Heart left ventricle (tissue), 13 donors: ENCODE measurements at regions not wholly inside any gene's neighbourhood (a gene's known extent, or its start where the extent isn't known, plus 50 kb on each side); places are given as distances from the start of the nearest gene placed in this dataset.

ENCODE experiments used
- POLR2A ChIP-seq, 2 donors: fragments of 450-650 bp; IDR thresholded peaks; one replicate each; pipeline ENCODE4 v1.6.1; 2017; ENCODE audit warnings: antibody characterized with exemption in 2 of 2, mild to moderate bottlenecking in 2 of 2, moderate library complexity in 2 of 2
- TF ChIP-seq, protein P1 (sequence below), 12 donors: fragments of 200-600 bp; sonication (generic) in 4 of 12; IDR thresholded peaks; one replicate each; pipeline versions ENCODE4 v1.5.0 to v1.8.0; 2018 to 2022; ENCODE audit warnings: antibody characterized with exemption in 12 of 12, mild to moderate bottlenecking in 5 of 12
- donor health status: ischemic (EF 13 %, LVEDD 7.1; RV severe dilation, severe dysfunction).
- donor health status: DM: no; HTN: yes; CAD: no.
- donor health status: DM: no; HTN: no; CAD: no.
- donor health status: ischemic (EF 25% LVEDD 6.9; RV normal size, moderate dysfunction).
- donor health status: ischemic (EF 25% LVEDD 5.7; RV mildly dilated, moderate dysfunction).
- donor health status: ischemic (EF 35%, LVEDD 5.7; RV mildly dilated, moderate dysfunction).
- donor health status: nonischemic (EF 11% LVEDD 7.7; RV severe dilation, severe dysfunction).
- donor health status: DM: yes; HTN: yes; CAD: no.
- donor health status: PGD.
- donor health status: ischemic (EF 29% LVEDD 5.4; RV normal size, mild dysfunction).
- donor health status: nonischemic (EF 23%, LVEDD 6.1; RV moderate dilation, normal function).

DNA sequence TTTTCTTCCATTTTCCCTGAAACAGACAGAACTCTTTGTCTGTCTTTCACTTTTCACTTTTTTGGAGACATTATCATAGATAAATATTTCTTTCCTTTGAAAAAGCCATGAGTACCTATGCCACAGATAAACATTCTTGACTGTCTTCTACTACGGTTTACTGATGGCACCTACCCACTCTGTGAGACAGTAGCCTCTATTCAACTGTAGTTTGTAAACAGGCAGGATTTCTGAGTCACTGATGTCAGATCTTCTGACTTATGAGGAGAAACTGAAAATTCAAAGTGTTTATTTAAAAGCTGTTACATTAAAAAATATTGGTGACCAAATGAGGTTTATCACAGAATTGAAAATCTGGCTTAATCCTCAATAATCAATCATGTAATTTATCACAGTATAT is 658.4 kb downstream of the TOX3 start:
- TF ChIP-seq, protein P1, sequence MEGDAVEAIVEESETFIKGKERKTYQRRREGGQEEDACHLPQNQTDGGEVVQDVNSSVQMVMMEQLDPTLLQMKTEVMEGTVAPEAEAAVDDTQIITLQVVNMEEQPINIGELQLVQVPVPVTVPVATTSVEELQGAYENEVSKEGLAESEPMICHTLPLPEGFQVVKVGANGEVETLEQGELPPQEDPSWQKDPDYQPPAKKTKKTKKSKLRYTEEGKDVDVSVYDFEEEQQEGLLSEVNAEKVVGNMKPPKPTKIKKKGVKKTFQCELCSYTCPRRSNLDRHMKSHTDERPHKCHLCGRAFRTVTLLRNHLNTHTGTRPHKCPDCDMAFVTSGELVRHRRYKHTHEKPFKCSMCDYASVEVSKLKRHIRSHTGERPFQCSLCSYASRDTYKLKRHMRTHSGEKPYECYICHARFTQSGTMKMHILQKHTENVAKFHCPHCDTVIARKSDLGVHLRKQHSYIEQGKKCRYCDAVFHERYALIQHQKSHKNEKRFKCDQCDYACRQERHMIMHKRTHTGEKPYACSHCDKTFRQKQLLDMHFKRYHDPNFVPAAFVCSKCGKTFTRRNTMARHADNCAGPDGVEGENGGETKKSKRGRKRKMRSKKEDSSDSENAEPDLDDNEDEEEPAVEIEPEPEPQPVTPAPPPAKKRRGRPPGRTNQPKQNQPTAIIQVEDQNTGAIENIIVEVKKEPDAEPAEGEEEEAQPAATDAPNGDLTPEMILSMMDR (IDR thresholded peaks at IDR 0.05): no peak
- TF ChIP-seq POLR2A (IDR thresholded peaks at IDR 0.05): no peak
